H9 (cell line): ENCODE measurements at regions not wholly inside any gene's neighbourhood (a gene's known extent, or its start where the extent isn't known, plus 50 kb on each side); places are given as distances from the start of the nearest gene placed in this dataset.

Experiments
- DNase-seq: peaks from one replicate; pipeline ENCODE4 v3.0.0-alpha.2; 2017
- H2AFZ ChIP-seq: one replicate; pipeline ENCODE4 v1.6.1; 2013; ENCODE audit warnings: mild to moderate bottlenecking, low read length, control low read depth, moderate library complexity
- H2AK5ac ChIP-seq: 2 replicates; pipeline ENCODE4 v1.6.1; 2013; ENCODE audit warnings: low read length, control low read depth, mixed read lengths; ENCODE audit not compliant: insufficient read length
- H2BK120ac ChIP-seq: one replicate; pipeline ENCODE4 v1.6.1; 2013; ENCODE audit warnings: low read depth, mild to moderate bottlenecking, low read length, control low read depth, inconsistent platforms; ENCODE audit not compliant: poor library complexity, severe bottlenecking
- H2BK12ac ChIP-seq: 2 replicates; pipeline ENCODE4 v1.6.1; 2013; ENCODE audit warnings: low read length, control low read depth, mixed read lengths, low read depth; ENCODE audit not compliant: insufficient read length
- H2BK15ac ChIP-seq: 2 replicates; pipeline ENCODE4 v1.6.1; 2013; ENCODE audit warnings: low read depth, low read length, control low read depth
- H2BK20ac ChIP-seq: one replicate; pipeline ENCODE4 v1.6.1; 2013; ENCODE audit warnings: low read depth, mild to moderate bottlenecking, low read length, control low read depth, inconsistent platforms; ENCODE audit not compliant: poor library complexity, severe bottlenecking
- H2BK5ac ChIP-seq: 2 replicates; pipeline ENCODE4 v1.6.1; 2013; ENCODE audit warnings: low read length, control low read depth, mixed read lengths; ENCODE audit not compliant: insufficient read length
- H3K14ac ChIP-seq: 2 replicates; pipeline ENCODE4 v1.6.1; 2013; ENCODE audit warnings: low read length, control low read depth; ENCODE audit not compliant: insufficient read depth
- H3K18ac ChIP-seq: 2 replicates; pipeline ENCODE4 v1.6.1; 2013; ENCODE audit warnings: low read depth, mild to moderate bottlenecking, mixed read lengths, low read length, control low read depth; ENCODE audit not compliant: insufficient read length
- H3K23ac ChIP-seq: 2 replicates; pipeline ENCODE4 v1.6.1; 2013; ENCODE audit warnings: low read length, control low read depth, mixed read lengths, low read depth; ENCODE audit not compliant: insufficient read length
- H3K23me2 ChIP-seq: 2 replicates; pipeline ENCODE4 v1.6.1; 2013; ENCODE audit warnings: low read depth, mild to moderate bottlenecking, mixed read lengths, low read length, control low read depth; ENCODE audit not compliant: insufficient read length, poor library complexity, severe bottlenecking
- H3K27ac ChIP-seq: 2 replicates; pipeline ENCODE4 v1.5.1; 2013; ENCODE audit warnings: low read length, control low read depth, mixed read lengths, low read depth; ENCODE audit not compliant: insufficient read length
- H3K27me3 ChIP-seq: 2 replicates; pipeline ENCODE4 v1.6.1; 2013; ENCODE audit warnings: low read length, control low read depth, inconsistent platforms; ENCODE audit not compliant: insufficient read depth
- H3K4ac ChIP-seq: 2 replicates; pipeline ENCODE4 v1.6.1; 2013; ENCODE audit warnings: low read depth, mild to moderate bottlenecking, control low read depth, inconsistent platforms, low read length, moderate library complexity
- H3K4me1 ChIP-seq: 2 replicates; pipeline ENCODE4 v1.6.1; 2013; ENCODE audit warnings: low read length, control low read depth, inconsistent platforms; ENCODE audit not compliant: insufficient read depth
- H3K4me2 ChIP-seq: 2 replicates; pipeline ENCODE4 v1.6.1; 2013; ENCODE audit warnings: low read length, control low read depth, mixed read lengths; ENCODE audit not compliant: insufficient read length, insufficient read depth
- H3K56ac ChIP-seq: 2 replicates; pipeline ENCODE4 v1.6.1; 2013; ENCODE audit warnings: low read depth, mild to moderate bottlenecking, mixed read lengths, low read length, control low read depth; ENCODE audit not compliant: insufficient read length
- H3K79me1 ChIP-seq: 2 replicates; pipeline ENCODE4 v1.6.1; 2013; ENCODE audit warnings: low read depth, mild to moderate bottlenecking, moderate library complexity, low read length, control low read depth, inconsistent platforms; ENCODE audit not compliant: insufficient read depth, poor library complexity, severe bottlenecking
- H3K79me2 ChIP-seq: 2 replicates; pipeline ENCODE4 v1.6.1; 2013; ENCODE audit warnings: low read length, control low read depth, inconsistent platforms; ENCODE audit not compliant: insufficient read depth
- H3K9ac ChIP-seq: 2 replicates; pipeline ENCODE4 v1.6.1; 2013; ENCODE audit warnings: low read length, control low read depth, mixed read lengths; ENCODE audit not compliant: insufficient read length; ENCODE audit errors: extremely low read depth
- H3K9me3 ChIP-seq: one replicate; pipeline ENCODE4 v1.6.1; 2013; ENCODE audit warnings: low read depth, low read length, inconsistent platforms; ENCODE audit not compliant: control insufficient read depth
- H3T11ph ChIP-seq: one replicate; pipeline ENCODE4 v1.6.1; 2013; ENCODE audit warnings: mild to moderate bottlenecking, low read length, control low read depth, inconsistent platforms
- H4K20me1 ChIP-seq: one replicate; pipeline ENCODE4 v1.6.1; 2013; ENCODE audit not compliant: control insufficient read depth, insufficient read length, insufficient read depth
- H4K5ac ChIP-seq: 2 replicates; pipeline ENCODE4 v1.6.1; 2013; ENCODE audit warnings: low read depth, mild to moderate bottlenecking, mixed read lengths, low read length, control low read depth; ENCODE audit not compliant: insufficient read length
- H4K8ac ChIP-seq: replicated peaks from 2 replicates; pipeline ENCODE4 v1.6.1; 2013; ENCODE audit warnings: low read length, control low read depth, mixed read lengths, low read depth; ENCODE audit not compliant: insufficient read length
- H4K91ac ChIP-seq: 2 replicates; pipeline ENCODE4 v1.6.1; 2013; ENCODE audit warnings: low read depth, mild to moderate bottlenecking, moderate library complexity, mixed read lengths, low read length, control low read depth; ENCODE audit not compliant: insufficient read length
- H3K27ac Mint-ChIP-seq, 3 experiments: 2 replicates in 2 of 3; 3 replicates in 1 of 3; pipeline ENCODE4 v1.8.0; 2020 to 2021; ENCODE audit warnings: mixed read lengths in 3 of 3, mild to moderate bottlenecking in 1 of 3, moderate library complexity in 1 of 3
- H3K27me3 Mint-ChIP-seq: 2 replicates; pipeline ENCODE4 v1.8.0; 2021; ENCODE audit warnings: low read depth, mild to moderate bottlenecking, moderate library complexity, mixed read lengths
- H3K36me3 Mint-ChIP-seq, 3 experiments: 2 replicates in 2 of 3; 3 replicates in 1 of 3; pipeline ENCODE4 v1.8.0; 2020 to 2021; ENCODE audit warnings: low read depth in 3 of 3, mixed read lengths in 3 of 3; ENCODE audit not compliant: insufficient read depth in 1 of 3
- H3K4me1 Mint-ChIP-seq, 2 experiments: 2 replicates each; pipeline ENCODE4 v1.8.0; 2020; ENCODE audit warnings: mixed read lengths in 2 of 2
- H3K4me3 Mint-ChIP-seq, 2 experiments: 2 replicates in 1 of 2; 3 replicates in 1 of 2; pipeline ENCODE4 v1.8.0; 2020 to 2021; ENCODE audit warnings: mild to moderate bottlenecking in 2 of 2, mixed read lengths in 2 of 2, moderate library complexity in 1 of 2
- H3K9me3 Mint-ChIP-seq, 2 experiments: 2 replicates in 1 of 2; 3 replicates in 1 of 2; pipeline ENCODE4 v1.8.0; 2020; ENCODE audit warnings: mild to moderate bottlenecking in 2 of 2, mixed read lengths in 2 of 2, moderate library complexity in 1 of 2
- WGBS: extraction: QIAGEN DNeasy Blood & Tissue Kit; methylation state at CpG from one replicate; pipeline ENCODE4 v1.1.7; 2013; ENCODE audit warnings: missing lambda C conversion rate, low lambda C conversion rate, mixed read lengths; ENCODE audit not compliant: insufficient read length; ENCODE audit errors: extremely low coverage; 5-methylcytosine and 5-hydroxymethylcytosine counted together
- TF ChIP-seq, protein P1 (sequence below): fragments of 200-600 bp; sonication (generic); conservative IDR thresholded peaks from 3 replicates; pipeline ENCODE4 v1.8.0; 2021; ENCODE audit warnings: antibody characterized with exemption, mild to moderate bottlenecking

DNA sequence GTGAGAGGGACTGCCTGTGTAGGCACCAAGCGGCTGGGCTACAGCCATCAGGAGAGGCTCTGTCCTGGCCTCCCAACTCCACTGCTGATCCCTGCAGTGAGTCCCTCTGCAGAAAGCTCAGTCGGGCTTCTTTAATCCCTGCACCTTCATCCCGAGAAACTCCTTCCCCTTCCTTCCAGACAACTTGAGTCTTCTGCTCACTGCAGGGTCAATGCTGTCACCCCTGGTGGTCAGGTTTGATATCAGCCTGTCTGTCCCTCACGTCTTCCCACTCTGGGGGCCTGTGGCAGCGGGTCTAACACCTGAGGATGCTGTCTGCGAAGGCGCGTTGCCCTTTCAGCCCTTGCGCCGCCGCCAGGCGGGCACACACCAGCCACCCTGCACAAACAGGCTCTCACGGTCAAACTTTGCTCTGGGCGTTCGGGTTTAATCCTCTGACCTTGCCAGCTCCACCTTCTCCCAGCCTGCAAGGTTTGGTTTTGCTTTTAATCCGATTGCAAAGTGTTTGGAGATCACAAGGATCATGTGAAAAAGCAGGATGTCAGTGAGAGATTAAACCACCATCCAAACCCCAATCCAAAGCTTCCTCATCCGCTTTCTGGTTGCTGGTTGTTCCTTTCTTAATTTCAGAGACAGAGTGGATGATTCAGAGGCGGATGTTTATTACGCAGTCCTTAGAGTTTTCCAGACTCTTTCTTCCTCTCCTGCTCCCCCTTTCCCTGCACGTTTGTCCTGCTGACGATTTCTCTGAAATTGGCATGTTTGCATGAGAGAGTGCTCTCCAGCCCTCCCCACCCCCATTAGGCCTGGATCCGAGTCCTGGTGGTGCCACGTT, 74.8 kb upstream of the SLC34A2 start:
- Histone ChIP-seq H4K91ac (no peak overlapping the region), H2BK20ac (no peak overlapping the region), H3T11ph (no peak overlapping the region), H2BK15ac (no peak overlapping the region), H3K56ac (no peak overlapping the region), H3K23me2 (no peaks in the 10 kb centered on the region), H3K23ac (no peak overlapping the region), H3K9me3 (no peaks in the 10 kb centered on the region), H3K79me1 (no peaks in the 10 kb centered on the region), H3K4me2 (no peak overlapping the region), H2BK120ac (no peak overlapping the region), H4K20me1 (no peaks in the 10 kb centered on the region), H4K8ac (no peak overlapping the region), H2AFZ (no peak overlapping the region), H2BK12ac (no peak overlapping the region), H4K5ac (no peak overlapping the region), H3K14ac (no peak overlapping the region), H3K27ac (no peak overlapping the region), H3K27me3 (no peaks in the 10 kb centered on the region), H3K4ac (no peak overlapping the region), H3K18ac (no peak overlapping the region), H3K9ac (no peak overlapping the region), H2BK5ac (no peak overlapping the region), H2AK5ac (no peak overlapping the region), H3K79me2 (no peaks in the 10 kb centered on the region), H3K4me1 (peaks cover 9% of the 10 kb centered on the region; the same call in 1 of the 2 replicates)
- DNase-seq, result peak; percentile 54
- TF ChIP-seq, protein P1, sequence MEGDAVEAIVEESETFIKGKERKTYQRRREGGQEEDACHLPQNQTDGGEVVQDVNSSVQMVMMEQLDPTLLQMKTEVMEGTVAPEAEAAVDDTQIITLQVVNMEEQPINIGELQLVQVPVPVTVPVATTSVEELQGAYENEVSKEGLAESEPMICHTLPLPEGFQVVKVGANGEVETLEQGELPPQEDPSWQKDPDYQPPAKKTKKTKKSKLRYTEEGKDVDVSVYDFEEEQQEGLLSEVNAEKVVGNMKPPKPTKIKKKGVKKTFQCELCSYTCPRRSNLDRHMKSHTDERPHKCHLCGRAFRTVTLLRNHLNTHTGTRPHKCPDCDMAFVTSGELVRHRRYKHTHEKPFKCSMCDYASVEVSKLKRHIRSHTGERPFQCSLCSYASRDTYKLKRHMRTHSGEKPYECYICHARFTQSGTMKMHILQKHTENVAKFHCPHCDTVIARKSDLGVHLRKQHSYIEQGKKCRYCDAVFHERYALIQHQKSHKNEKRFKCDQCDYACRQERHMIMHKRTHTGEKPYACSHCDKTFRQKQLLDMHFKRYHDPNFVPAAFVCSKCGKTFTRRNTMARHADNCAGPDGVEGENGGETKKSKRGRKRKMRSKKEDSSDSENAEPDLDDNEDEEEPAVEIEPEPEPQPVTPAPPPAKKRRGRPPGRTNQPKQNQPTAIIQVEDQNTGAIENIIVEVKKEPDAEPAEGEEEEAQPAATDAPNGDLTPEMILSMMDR, result peak; percentile 32; the same call in 1 of the 3 replicates
- Mint-ChIP-seq H3K9me3 (no peaks in the 10 kb centered on the region; a peak in 1 of 5 replicates), H3K36me3 (no peaks in the 10 kb centered on the region; a peak in 1 of 7 replicates), H3K27ac (peak overlapping the region; percentile 80 to 94 (median 87)), H3K4me1 (peaks cover 45 to 58% of the 10 kb centered on the region in 2 experiments), H3K27me3 (no peaks in the 10 kb centered on the region), H3K4me3 (peak overlapping the region in 1 of 2 experiments; percentile 26; a peak in 1 of 5 replicates)
- no CpG with 5 or more reads among the region's 23 CpGs for WGBS
